Testis (tissue), 2 donors: ENCODE measurements at regions not wholly inside any gene's neighbourhood (a gene's known extent, or its start where the extent isn't known, plus 50 kb on each side); places are given as distances from the start of the nearest gene placed in this dataset.

ENCODE experiments used
- DNase-seq: peaks from one replicate; pipeline ENCODE4 v3.0.0-alpha.2; 2019
- H3K27ac ChIP-seq, 2 donors: fragments of 200-600 bp; sonication (generic); one replicate each; pipeline ENCODE4 v1.5.1; 2019
- H3K27me3 ChIP-seq: fragments of 200-600 bp; sonication (generic); one replicate; pipeline ENCODE4 v1.5.1; 2019
- H3K36me3 ChIP-seq: fragments of 200-600 bp; sonication (generic); one replicate; pipeline ENCODE4 v1.5.1; 2017; ENCODE audit warnings: low read depth; ENCODE audit errors: missing control alignments
- H3K4me1 ChIP-seq: fragments of 200-600 bp; sonication (generic); one replicate; pipeline ENCODE4 v1.5.1; 2019
- H3K4me3 ChIP-seq, 2 donors: fragments of 200-600 bp; sonication (generic); one replicate each; pipeline ENCODE4 v1.5.1; 2017 to 2019
- H3K9me3 ChIP-seq: fragments of 200-600 bp; sonication (generic); one replicate; pipeline ENCODE4 v1.5.1; 2017
- POLR2A ChIP-seq: fragments of 450-650 bp; IDR thresholded peaks from one replicate; pipeline ENCODE4 v1.6.1; 2017; ENCODE audit warnings: antibody characterized with exemption, mild to moderate bottlenecking, moderate library complexity
- whole genome bisulfite sequencing, 2 donors: methylation state at CpG; one replicate each; pipeline ENCODE4 v1.1.5; 2018; 5-methylcytosine and 5-hydroxymethylcytosine counted together
- intact Hi-C: fragments of 100-400 bp; cut with DNase I; formaldehyde crosslinking; loops from one replicate; pipeline ENCODE4 v1.15.1; 2023; ENCODE audit warnings: low total_unique reads
- TF ChIP-seq, protein P1 (sequence below), 3 experiments: fragments of 450-650 bp in 2 of 3; fragments of 200-600 bp in 1 of 3; sonication (generic) in 1 of 3; IDR thresholded peaks; one replicate each; pipeline ENCODE4 v1.5.1; 2016 to 2019; ENCODE audit warnings: antibody characterized with exemption in 3 of 3, mild to moderate bottlenecking in 2 of 3, moderate library complexity in 1 of 3

DNA sequence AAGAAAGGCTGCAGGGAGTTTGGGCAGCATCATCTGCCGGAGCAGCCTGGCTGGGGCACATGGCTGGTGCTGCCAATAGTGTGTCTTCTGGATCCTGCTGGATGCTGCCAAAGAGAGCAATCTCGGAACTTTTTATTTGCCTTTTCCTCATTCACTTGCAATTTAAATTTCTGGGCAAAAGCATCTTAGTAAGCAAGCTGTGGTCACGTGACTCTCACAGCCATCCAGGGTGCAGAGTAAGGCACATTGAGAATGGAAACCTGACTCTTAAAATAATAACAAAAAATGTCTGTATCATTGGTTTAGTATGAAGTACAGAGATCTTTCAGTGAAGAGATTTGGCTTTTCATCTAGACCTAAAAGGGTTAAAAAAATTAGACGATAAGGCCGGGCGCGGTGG is 910.3 kb downstream of the STIM2 start:
- no peak for TF ChIP-seq POLR2A
- TF ChIP-seq, protein P1, sequence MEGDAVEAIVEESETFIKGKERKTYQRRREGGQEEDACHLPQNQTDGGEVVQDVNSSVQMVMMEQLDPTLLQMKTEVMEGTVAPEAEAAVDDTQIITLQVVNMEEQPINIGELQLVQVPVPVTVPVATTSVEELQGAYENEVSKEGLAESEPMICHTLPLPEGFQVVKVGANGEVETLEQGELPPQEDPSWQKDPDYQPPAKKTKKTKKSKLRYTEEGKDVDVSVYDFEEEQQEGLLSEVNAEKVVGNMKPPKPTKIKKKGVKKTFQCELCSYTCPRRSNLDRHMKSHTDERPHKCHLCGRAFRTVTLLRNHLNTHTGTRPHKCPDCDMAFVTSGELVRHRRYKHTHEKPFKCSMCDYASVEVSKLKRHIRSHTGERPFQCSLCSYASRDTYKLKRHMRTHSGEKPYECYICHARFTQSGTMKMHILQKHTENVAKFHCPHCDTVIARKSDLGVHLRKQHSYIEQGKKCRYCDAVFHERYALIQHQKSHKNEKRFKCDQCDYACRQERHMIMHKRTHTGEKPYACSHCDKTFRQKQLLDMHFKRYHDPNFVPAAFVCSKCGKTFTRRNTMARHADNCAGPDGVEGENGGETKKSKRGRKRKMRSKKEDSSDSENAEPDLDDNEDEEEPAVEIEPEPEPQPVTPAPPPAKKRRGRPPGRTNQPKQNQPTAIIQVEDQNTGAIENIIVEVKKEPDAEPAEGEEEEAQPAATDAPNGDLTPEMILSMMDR (IDR thresholded peaks at IDR 0.05), result no peak
- Histone ChIP-seq H3K9me3 (no peaks in the 10 kb centered on the region), H3K27me3 (no peaks in the 10 kb centered on the region), H3K4me1 (no peaks in the 10 kb centered on the region), H3K36me3 (no peaks in the 10 kb centered on the region), H3K4me3 (peak overlapping the region in 1 of 2 donors; percentile 25), H3K27ac (no peak overlapping the region)
- DNase-seq, result no peak
- intact Hi-C loops, result no loop called here
- WGBS, 2 donors, result 49 to 53% methylated on average over 7 of the region's 7 CpGs

DNA sequence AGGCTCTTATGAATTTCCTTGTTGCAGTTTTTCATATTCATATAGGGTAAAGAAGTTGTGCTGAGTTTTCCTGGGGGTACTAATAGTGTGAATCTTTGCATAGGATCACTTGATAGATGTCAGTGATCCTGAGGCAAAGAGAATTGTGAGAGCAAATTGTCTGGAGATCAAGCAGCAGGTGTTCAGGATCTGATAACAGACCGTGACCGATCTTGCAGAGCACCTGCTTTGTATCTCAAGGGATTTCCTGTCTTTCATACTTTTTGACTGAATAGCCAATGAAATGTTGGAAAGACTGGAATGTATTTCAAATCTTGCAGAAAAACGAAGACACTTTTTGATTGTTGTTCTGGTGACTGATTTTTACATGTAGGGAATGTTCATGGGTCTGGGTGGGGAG is 914.5 kb downstream of the STIM2 start:
- no peaks in the 10 kb centered on the region for H3K9me3 ChIP-seq
- no peak for DNase-seq
- no peak overlapping the region for H3K27ac ChIP-seq
- WGBS, 2 donors, result 68 to 87% methylated on average over 3 of the region's 3 CpGs
- TF ChIP-seq, protein P1 (IDR thresholded peaks at IDR 0.05), result no peak
- TF ChIP-seq POLR2A, result no peak
- no peaks in the 10 kb centered on the region for H3K36me3 ChIP-seq
- intact Hi-C loops, result no loop called here
- H3K27me3 ChIP-seq, result no peaks in the 10 kb centered on the region
- no peaks in the 10 kb centered on the region for H3K4me1 ChIP-seq
- no peak overlapping the region for H3K4me3 ChIP-seq

DNA sequence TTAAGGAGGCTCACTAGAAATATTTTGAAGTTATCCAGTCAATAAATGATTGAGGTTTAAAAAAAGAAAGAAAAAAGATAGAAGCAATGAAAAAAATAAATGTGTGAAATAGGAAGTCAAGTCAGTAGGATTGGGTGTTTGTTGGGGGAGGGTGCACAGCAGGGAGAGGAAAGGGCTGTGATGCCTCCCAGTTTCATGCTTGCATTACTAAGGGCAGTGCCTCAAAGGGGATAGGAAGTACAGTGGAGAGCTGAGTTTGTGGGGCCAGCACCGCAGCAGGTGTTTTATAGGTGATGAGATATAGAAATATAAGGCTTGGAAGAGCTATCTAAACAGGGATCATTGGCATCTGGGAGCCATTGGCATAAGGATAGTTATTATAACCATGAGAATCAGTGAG is 919.2 kb downstream of the STIM2 start:
- Histone ChIP-seq H3K9me3 (no peaks in the 10 kb centered on the region), H3K27ac (no peak overlapping the region), H3K4me3 (no peak overlapping the region), H3K4me1 (no peaks in the 10 kb centered on the region), H3K27me3 (no peaks in the 10 kb centered on the region), H3K36me3 (no peaks in the 10 kb centered on the region)
- TF ChIP-seq, protein P1 (IDR thresholded peaks at IDR 0.05), result no peak
- no peak for TF ChIP-seq POLR2A
- DNase-seq, result no peak
- 73 to 94% methylated on average over 1 of the region's 1 CpG for WGBS, 2 donors
- intact Hi-C loops, result no loop called here

DNA sequence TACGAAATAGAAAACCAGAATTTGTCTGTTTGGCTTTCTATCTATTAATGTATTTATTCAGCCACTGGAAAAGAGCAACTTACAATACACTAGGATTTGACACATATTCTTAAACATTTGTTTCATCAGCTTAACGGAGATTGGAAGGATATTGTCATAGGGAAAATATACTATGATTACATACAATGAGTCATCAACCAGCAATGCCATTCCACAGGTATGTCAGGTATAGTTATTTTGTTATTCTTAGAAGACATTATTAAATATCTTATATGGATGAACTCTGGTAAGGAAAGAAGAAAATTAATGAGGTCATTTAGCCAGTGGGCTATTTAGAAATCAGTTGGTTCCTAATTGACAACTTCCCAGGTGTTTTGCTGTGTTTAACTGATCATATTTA is 926.6 kb downstream of the STIM2 start:
- H3K4me1 ChIP-seq, result no peaks in the 10 kb centered on the region
- 91 to 95% methylated on average over 2 of the region's 2 CpGs for WGBS, 2 donors
- H3K4me3 ChIP-seq, result no peak overlapping the region
- no peaks in the 10 kb centered on the region for H3K9me3 ChIP-seq
- no peak for DNase-seq
- TF ChIP-seq, protein P1 (IDR thresholded peaks at IDR 0.05), result no peak
- TF ChIP-seq POLR2A, result no peak
- H3K36me3 ChIP-seq, result no peaks in the 10 kb centered on the region
- no peaks in the 10 kb centered on the region for H3K27me3 ChIP-seq
- intact Hi-C loops, result no loop called here
- no peak overlapping the region for H3K27ac ChIP-seq

DNA sequence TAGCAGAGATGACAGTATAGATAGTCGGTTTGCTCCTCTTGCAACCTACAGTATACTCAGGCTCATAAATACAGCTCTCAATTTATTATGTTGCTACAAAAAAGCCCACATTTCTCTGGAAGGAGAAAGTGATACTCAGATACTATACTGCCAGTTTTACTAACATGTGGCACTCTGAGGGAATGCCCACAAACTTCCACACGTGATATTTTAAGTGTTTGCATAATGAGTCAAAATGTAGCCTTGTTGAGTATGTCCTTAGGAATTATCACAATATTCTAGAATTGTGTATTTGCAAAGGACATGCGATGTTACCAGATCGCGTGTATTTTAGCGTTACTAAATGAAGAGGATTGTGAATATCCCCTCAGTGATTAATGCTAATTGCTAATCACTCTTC is 929.1 kb downstream of the STIM2 start:
- intact Hi-C loops, result no loop called here
- no peaks in the 10 kb centered on the region for H3K36me3 ChIP-seq
- WGBS, 2 donors, result 68 to 82% methylated on average over 6 of the region's 6 CpGs
- no peaks in the 10 kb centered on the region for H3K9me3 ChIP-seq
- TF ChIP-seq, protein P1 (IDR thresholded peaks at IDR 0.05), result no peak
- H3K4me1 ChIP-seq, result no peaks in the 10 kb centered on the region
- DNase-seq, result no peak
- H3K27me3 ChIP-seq, result no peaks in the 10 kb centered on the region
- H3K27ac ChIP-seq, result no peak overlapping the region
- H3K4me3 ChIP-seq, result no peak overlapping the region
